Hepatocyte (in vitro differentiated cells): ENCODE measurements at regions not wholly inside any gene's neighbourhood (a gene's known extent, or its start where the extent isn't known, plus 50 kb on each side); places are given as distances from the start of the nearest gene placed in this dataset.
A peak's percentile ranks its signal among the peaks of the same experiment; 100 is the strongest.

Experiments used
- DNase-seq: peaks from one replicate; pipeline ENCODE4 v3.0.0-alpha.2; 2016; ENCODE audit warnings: low spot score
- H2AFZ ChIP-seq: fragments of 200-600 bp; sonication (generic); 2 replicates; pipeline ENCODE4 v1.6.0; 2016; ENCODE audit warnings: antibody characterized with exemption, mild to moderate bottlenecking
- H3K27ac ChIP-seq: fragments of 200-600 bp; sonication (generic); 2 replicates; pipeline ENCODE4 v1.5.1; 2016; ENCODE audit warnings: mild to moderate bottlenecking
- H3K27me3 ChIP-seq: fragments of 200-600 bp; sonication (generic); 2 replicates; pipeline ENCODE4 v1.6.1; 2016
- H3K36me3 ChIP-seq: fragments of 200-600 bp; sonication (generic); replicated peaks from 2 replicates; pipeline ENCODE4 v1.5.1; 2016; ENCODE audit warnings: low read depth; ENCODE audit not compliant: insufficient read depth
- H3K4me1 ChIP-seq: fragments of 200-600 bp; sonication (generic); 2 replicates; pipeline ENCODE4 v1.5.1; 2016; ENCODE audit warnings: mild to moderate bottlenecking, moderate library complexity; ENCODE audit not compliant: insufficient read depth
- H3K4me2 ChIP-seq: fragments of 200-600 bp; sonication (generic); 2 replicates; pipeline ENCODE4 v1.6.0; 2016
- H3K4me3 ChIP-seq: fragments of 200-600 bp; sonication (generic); 2 replicates; pipeline ENCODE4 v1.5.1; 2016; ENCODE audit warnings: mild to moderate bottlenecking
- H3K79me2 ChIP-seq: fragments of 200-600 bp; sonication (generic); 2 replicates; pipeline ENCODE4 v1.6.0; 2017; ENCODE audit warnings: mild to moderate bottlenecking
- H3K9me2 ChIP-seq: fragments of 200-600 bp; sonication (generic); replicated peaks from 2 replicates; pipeline ENCODE4 v1.6.0; 2017; ENCODE audit warnings: mild to moderate bottlenecking; ENCODE audit not compliant: insufficient read depth
- H3K9me3 ChIP-seq: fragments of 200-600 bp; sonication (generic); 2 replicates; pipeline ENCODE4 v1.5.1; 2016; ENCODE audit warnings: low read depth, mild to moderate bottlenecking
- H4K20me1 ChIP-seq: fragments of 200-600 bp; sonication (generic); 2 replicates; pipeline ENCODE4 v1.6.0; 2016; ENCODE audit warnings: mild to moderate bottlenecking; ENCODE audit not compliant: insufficient read depth, poor library complexity, severe bottlenecking
- EZH2 ChIP-seq: fragments of 200-600 bp; sonication (generic); IDR thresholded peaks from 2 replicates; pipeline ENCODE4 v1.6.1; 2016; ENCODE audit warnings: antibody characterized with exemption, mild to moderate bottlenecking, borderline replicate concordance
- EZH2phosphoT487 ChIP-seq: fragments of 200-600 bp; sonication (generic); IDR thresholded peaks from one replicate; pipeline ENCODE4 v1.6.1; 2018; ENCODE audit warnings: antibody characterized with exemption, mild to moderate bottlenecking, low read depth, moderate library complexity; ENCODE audit not compliant: unreplicated experiment, severe bottlenecking
- WGBS: methylation state at CpG from one replicate; pipeline ENCODE4 v1.1.6; 2016; ENCODE audit warnings: low lambda C conversion rate; ENCODE audit errors: missing lambda C conversion rate; 5-methylcytosine and 5-hydroxymethylcytosine counted together
- TF ChIP-seq, protein P1 (sequence below): fragments of 200-600 bp; sonication (generic); IDR thresholded peaks from 2 replicates; pipeline ENCODE4 v1.5.1; 2016; ENCODE audit warnings: antibody characterized with exemption, mild to moderate bottlenecking; ENCODE audit not compliant: poor library complexity

DNA sequence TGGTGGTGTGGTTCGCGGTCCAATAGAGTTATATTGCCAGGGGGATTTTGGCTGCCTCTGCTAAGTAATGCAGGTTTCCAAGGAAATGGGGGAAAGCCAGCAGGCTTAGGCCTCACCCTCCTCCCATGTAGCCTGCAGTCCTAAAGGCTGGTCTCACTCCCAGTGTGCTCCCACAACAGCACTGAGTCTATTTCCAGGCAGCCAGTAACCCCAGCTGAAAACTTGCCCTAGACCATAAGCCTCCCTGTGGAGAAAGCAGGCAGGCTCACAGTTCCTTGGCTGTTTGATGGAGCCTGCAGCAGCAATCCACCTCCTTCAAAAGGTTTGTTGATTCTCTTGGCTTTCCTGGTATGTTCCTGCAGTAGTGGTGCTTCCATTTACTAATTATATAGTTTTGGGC, 220.0 kb upstream of the ZNF804B start:
- 88% methylated on average over 2 of the region's 2 CpGs for WGBS
- no peaks in the 10 kb centered on the region for H4K20me1 ChIP-seq
- no peak overlapping the region for H3K4me3 ChIP-seq

DNA sequence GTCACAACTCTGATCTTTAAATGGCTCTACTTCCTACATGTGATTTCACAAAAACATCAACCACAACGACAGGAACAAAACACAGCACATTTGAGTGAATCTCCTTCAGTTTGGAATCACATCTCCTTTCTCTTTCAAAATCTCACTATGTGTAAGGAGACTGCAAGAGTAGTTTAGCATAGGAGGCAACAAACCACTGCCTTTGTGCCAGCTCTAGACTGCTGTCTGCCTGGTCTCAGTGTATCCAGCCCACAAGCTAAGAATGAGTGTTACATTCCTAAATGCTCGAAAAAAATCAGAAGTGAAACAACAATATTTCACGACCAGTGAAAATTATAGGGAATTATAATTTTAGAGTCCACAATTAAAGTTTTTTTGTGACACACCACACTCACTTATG, 217.0 kb upstream of the STEAP4 start:
- H3K4me3 ChIP-seq, result no peak overlapping the region
- WGBS, result 84% methylated on average over 3 of the region's 3 CpGs
- H3K79me2 ChIP-seq, result no peaks in the 10 kb centered on the region
- H3K4me2 ChIP-seq, result no peak overlapping the region
- H3K4me1 ChIP-seq, result no peaks in the 10 kb centered on the region
- no peaks in the 10 kb centered on the region for H4K20me1 ChIP-seq
- no peaks in the 10 kb centered on the region for H3K36me3 ChIP-seq
- H3K9me2 ChIP-seq, result no peaks in the 10 kb centered on the region
- no peak overlapping the region for H3K27ac ChIP-seq
- TF ChIP-seq EZH2 (no peak), EZH2phosphoT487 (no peak)
- TF ChIP-seq, protein P1, sequence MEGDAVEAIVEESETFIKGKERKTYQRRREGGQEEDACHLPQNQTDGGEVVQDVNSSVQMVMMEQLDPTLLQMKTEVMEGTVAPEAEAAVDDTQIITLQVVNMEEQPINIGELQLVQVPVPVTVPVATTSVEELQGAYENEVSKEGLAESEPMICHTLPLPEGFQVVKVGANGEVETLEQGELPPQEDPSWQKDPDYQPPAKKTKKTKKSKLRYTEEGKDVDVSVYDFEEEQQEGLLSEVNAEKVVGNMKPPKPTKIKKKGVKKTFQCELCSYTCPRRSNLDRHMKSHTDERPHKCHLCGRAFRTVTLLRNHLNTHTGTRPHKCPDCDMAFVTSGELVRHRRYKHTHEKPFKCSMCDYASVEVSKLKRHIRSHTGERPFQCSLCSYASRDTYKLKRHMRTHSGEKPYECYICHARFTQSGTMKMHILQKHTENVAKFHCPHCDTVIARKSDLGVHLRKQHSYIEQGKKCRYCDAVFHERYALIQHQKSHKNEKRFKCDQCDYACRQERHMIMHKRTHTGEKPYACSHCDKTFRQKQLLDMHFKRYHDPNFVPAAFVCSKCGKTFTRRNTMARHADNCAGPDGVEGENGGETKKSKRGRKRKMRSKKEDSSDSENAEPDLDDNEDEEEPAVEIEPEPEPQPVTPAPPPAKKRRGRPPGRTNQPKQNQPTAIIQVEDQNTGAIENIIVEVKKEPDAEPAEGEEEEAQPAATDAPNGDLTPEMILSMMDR, result no peak
- H3K9me3 ChIP-seq, result no peaks in the 10 kb centered on the region
- no peak for DNase-seq
- no peak overlapping the region for H2AFZ ChIP-seq
- no peaks in the 10 kb centered on the region for H3K27me3 ChIP-seq

More for the DNA sequence above, 220.0 kb upstream of the ZNF804B start:
- Histone ChIP-seq H3K9me2 (no peaks in the 10 kb centered on the region), H3K27me3 (no peaks in the 10 kb centered on the region), H3K27ac (no peak overlapping the region), H3K4me2 (no peak overlapping the region), H3K79me2 (no peaks in the 10 kb centered on the region), H3K9me3 (peaks cover 2% of the 10 kb centered on the region), H2AFZ (no peak overlapping the region), H3K4me1 (no peaks in the 10 kb centered on the region), H3K36me3 (no peaks in the 10 kb centered on the region)
- no peak for DNase-seq
- TF ChIP-seq, protein P1, result no peak
- TF ChIP-seq EZH2phosphoT487, result no peak
- TF ChIP-seq EZH2, result no peak

DNA sequence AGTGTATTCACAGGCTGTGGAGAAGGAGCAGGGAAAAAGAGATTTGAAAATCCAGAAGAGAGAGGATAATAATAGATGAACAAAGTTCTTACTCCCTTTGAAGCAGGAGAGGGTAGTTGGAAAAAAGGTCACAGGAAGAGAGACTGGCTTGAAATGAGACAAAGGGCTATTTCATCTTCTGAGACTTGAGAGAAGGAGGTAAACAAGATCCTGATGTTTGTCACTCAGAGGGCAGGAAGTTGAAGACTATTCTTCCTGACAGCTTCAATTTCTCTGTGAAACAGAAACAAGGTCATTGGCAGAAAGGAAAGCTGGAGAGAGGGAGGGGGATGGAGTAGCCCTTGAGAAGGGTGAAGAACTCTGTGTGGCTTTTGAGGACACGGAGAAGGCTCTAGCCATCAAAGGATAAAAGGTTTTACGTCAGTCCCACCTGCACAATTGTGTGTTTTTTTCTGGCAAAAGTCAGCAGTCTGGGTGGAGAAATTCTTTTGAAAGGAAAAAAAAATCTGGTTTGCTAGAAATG, 216.1 kb upstream of the STEAP4 start:
- no peak for DNase-seq
- Histone ChIP-seq H3K79me2 (no peaks in the 10 kb centered on the region), H3K36me3 (no peaks in the 10 kb centered on the region), H3K4me3 (no peak overlapping the region), H3K27me3 (no peaks in the 10 kb centered on the region), H4K20me1 (no peaks in the 10 kb centered on the region), H3K9me2 (no peaks in the 10 kb centered on the region), H3K4me2 (no peak overlapping the region), H3K27ac (no peak overlapping the region), H2AFZ (no peak overlapping the region), H3K9me3 (no peaks in the 10 kb centered on the region), H3K4me1 (no peaks in the 10 kb centered on the region)
- TF ChIP-seq EZH2 (no peak), EZH2phosphoT487 (no peak)
- TF ChIP-seq, protein P1, result no peak
- WGBS, result 45% methylated on average over 2 of the region's 2 CpGs

DNA sequence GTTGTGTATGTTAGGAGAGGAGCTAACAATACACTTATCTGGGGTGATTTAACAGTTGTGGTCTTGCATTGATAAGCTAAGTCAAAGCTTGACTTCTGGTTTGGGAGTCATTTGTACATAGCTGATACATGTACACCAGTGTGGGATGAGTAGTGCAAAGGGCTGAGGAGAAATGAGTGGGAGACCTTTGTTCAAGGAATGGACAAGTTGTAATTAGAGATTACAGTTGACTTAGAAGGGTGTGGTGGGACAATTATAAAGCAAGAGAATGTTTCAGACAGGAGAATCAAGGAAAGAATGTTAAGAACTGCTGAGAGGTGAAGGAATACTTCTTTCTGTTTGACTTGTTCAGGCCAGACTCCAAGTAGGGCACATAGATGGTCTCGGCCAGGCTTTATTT, 209.7 kb upstream of the STEAP4 start:
- H3K9me3 ChIP-seq, result no peaks in the 10 kb centered on the region
- H3K27me3 ChIP-seq, result no peaks in the 10 kb centered on the region
- 95% methylated on average over 1 of the region's 1 CpG for WGBS
- no peaks in the 10 kb centered on the region for H3K36me3 ChIP-seq
- no peaks in the 10 kb centered on the region for H3K9me2 ChIP-seq
- no peak overlapping the region for H3K4me2 ChIP-seq
- no peaks in the 10 kb centered on the region for H3K79me2 ChIP-seq
- TF ChIP-seq, protein P1, result no peak
- no peak for TF ChIP-seq EZH2
- no peaks in the 10 kb centered on the region for H4K20me1 ChIP-seq
- H3K4me1 ChIP-seq, result peaks cover 5% of the 10 kb centered on the region
- H3K4me3 ChIP-seq, result no peak overlapping the region
- H3K27ac ChIP-seq, result peak overlapping the region; percentile 35
- H2AFZ ChIP-seq, result no peak overlapping the region
- DNase-seq, result no peak
